ENCODE measurements at regions not wholly inside any gene's neighbourhood (a gene's known extent, or its start where the extent isn't known, plus 50 kb on each side); places are given as distances from the start of the nearest gene placed in this dataset.

- no peak for TF ChIP-seq FOXM1 (IDR thresholded peaks at IDR 0.05; ENCODE audit: borderline replicate concordance, low read depth)
- no peak for TF ChIP-seq USF1 (IDR thresholded peaks at IDR 0.05)
- no peak for TF ChIP-seq MAX (IDR thresholded peaks at IDR 0.05)
- TF ChIP-seq TAF1 (IDR thresholded peaks at IDR 0.05; ENCODE audit: low read depth) = no peak
- TF ChIP-seq TEAD4 (IDR thresholded peaks at IDR 0.05) = no peak
These were observed 227.7 kb upstream of the TMEM260 start for GRCh38 chr14:56351861-56352260.

- TF ChIP-seq FOXM1 (IDR thresholded peaks at IDR 0.05; ENCODE audit: borderline replicate concordance, low read depth) (no peak), RAD21 (IDR thresholded peaks at IDR 0.05; ENCODE audit: low read depth) (no peak), TAF1 (IDR thresholded peaks at IDR 0.05; ENCODE audit: low read depth) (no peak), YY1 (IDR thresholded peaks at IDR 0.05; ENCODE audit: low read depth) (no peak), REST (IDR thresholded peaks at IDR 0.05; ENCODE audit: low read depth) (no peak), CEBPB (IDR thresholded peaks at IDR 0.05) (no peak), ZBTB7A (IDR thresholded peaks at IDR 0.05; ENCODE audit: low read depth) (no peak), EGR1 (IDR thresholded peaks at IDR 0.05) (no peak), NFIC (IDR thresholded peaks at IDR 0.05) (no peak), MAX (IDR thresholded peaks at IDR 0.05) (no peak), EP300 (IDR thresholded peaks at IDR 0.05; ENCODE audit: borderline replicate concordance) (no peak), CREB1 (IDR thresholded peaks at IDR 0.05; ENCODE audit: low read depth) (no peak), TEAD4 (IDR thresholded peaks at IDR 0.05) (no peak), TCF12 (IDR thresholded peaks at IDR 0.05; ENCODE audit: low read depth) (no peak), USF1 (IDR thresholded peaks at IDR 0.05) (no peak)
These were observed 226.6 kb upstream of the TMEM260 start for GRCh38 chr14:56352999-56353398.

- TF ChIP-seq FOXM1 (IDR thresholded peaks at IDR 0.05; ENCODE audit: borderline replicate concordance, low read depth) (no peak), TEAD4 (IDR thresholded peaks at IDR 0.05) (no peak), EGR1 (IDR thresholded peaks at IDR 0.05) (no peak), TCF12 (IDR thresholded peaks at IDR 0.05; ENCODE audit: low read depth) (no peak), REST (IDR thresholded peaks at IDR 0.05; ENCODE audit: low read depth) (no peak), RAD21 (IDR thresholded peaks at IDR 0.05; ENCODE audit: low read depth) (no peak), NFIC (IDR thresholded peaks at IDR 0.05) (no peak), CREB1 (IDR thresholded peaks at IDR 0.05; ENCODE audit: low read depth) (no peak), TAF1 (IDR thresholded peaks at IDR 0.05; ENCODE audit: low read depth) (no peak), MAX (IDR thresholded peaks at IDR 0.05) (no peak), CEBPB (IDR thresholded peaks at IDR 0.05) (no peak), YY1 (IDR thresholded peaks at IDR 0.05; ENCODE audit: low read depth) (no peak), ZBTB7A (IDR thresholded peaks at IDR 0.05; ENCODE audit: low read depth) (no peak), USF1 (IDR thresholded peaks at IDR 0.05) (no peak), EP300 (IDR thresholded peaks at IDR 0.05; ENCODE audit: borderline replicate concordance) (no peak)
These were observed 222.2 kb upstream of the TMEM260 start for GRCh38 chr14:56357428-56357827.

- TF ChIP-seq USF1 (IDR thresholded peaks at IDR 0.05) (no peak), EP300 (IDR thresholded peaks at IDR 0.05; ENCODE audit: borderline replicate concordance) (no peak), MAX (IDR thresholded peaks at IDR 0.05) (no peak), YY1 (IDR thresholded peaks at IDR 0.05; ENCODE audit: low read depth) (no peak), RAD21 (IDR thresholded peaks at IDR 0.05; ENCODE audit: low read depth) (no peak), TAF1 (IDR thresholded peaks at IDR 0.05; ENCODE audit: low read depth) (no peak), FOXM1 (IDR thresholded peaks at IDR 0.05; ENCODE audit: borderline replicate concordance, low read depth) (no peak), CREB1 (IDR thresholded peaks at IDR 0.05; ENCODE audit: low read depth) (no peak), TEAD4 (IDR thresholded peaks at IDR 0.05) (no peak), TCF12 (IDR thresholded peaks at IDR 0.05; ENCODE audit: low read depth) (no peak), NFIC (IDR thresholded peaks at IDR 0.05) (no peak), EGR1 (IDR thresholded peaks at IDR 0.05) (no peak), ZBTB7A (IDR thresholded peaks at IDR 0.05; ENCODE audit: low read depth) (no peak), REST (IDR thresholded peaks at IDR 0.05; ENCODE audit: low read depth) (no peak)
These were observed 221.3 kb upstream of the TMEM260 start for GRCh38 chr14:56358275-56358674.
